GM12875 (cell line): ENCODE measurements at regions not wholly inside any gene's neighbourhood (a gene's known extent, or its start where the extent isn't known, plus 50 kb on each side); places are given as distances from the start of the nearest gene placed in this dataset.

ENCODE experiments used
- H3K4me3 ChIP-seq: one replicate; pipeline ENCODE4 v1.5.1; 2011; ENCODE audit warnings: low read depth, low read length, control low read depth
- TF ChIP-seq, protein P1 (sequence below): IDR thresholded peaks from 2 replicates; pipeline ENCODE4 v1.5.1; 2011; ENCODE audit warnings: low read depth, mild to moderate bottlenecking, control low read depth, inconsistent platforms, low read length, moderate library complexity, borderline replicate concordance; ENCODE audit not compliant: insufficient read depth

DNA sequence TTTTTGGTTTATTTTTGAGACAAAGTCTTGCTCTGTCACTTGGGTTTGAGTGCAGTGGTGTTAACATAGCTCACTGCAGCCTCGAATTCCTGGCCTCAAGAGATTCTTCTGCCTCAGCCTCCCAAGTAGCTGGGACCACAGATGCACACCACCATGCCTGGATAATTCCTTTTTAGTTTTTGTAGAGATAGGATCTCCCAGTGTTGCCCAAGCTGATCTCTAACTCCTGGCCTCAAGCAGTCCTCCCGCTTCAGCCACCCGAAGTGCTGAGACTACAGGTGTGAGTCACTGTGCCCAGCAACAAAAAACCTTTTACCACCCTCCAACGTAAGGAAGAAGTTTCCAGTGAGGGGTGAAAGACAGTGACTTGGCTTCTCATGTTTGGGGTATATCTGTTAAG lies 81.1 kb upstream of the TSHZ3 start:
- TF ChIP-seq, protein P1, sequence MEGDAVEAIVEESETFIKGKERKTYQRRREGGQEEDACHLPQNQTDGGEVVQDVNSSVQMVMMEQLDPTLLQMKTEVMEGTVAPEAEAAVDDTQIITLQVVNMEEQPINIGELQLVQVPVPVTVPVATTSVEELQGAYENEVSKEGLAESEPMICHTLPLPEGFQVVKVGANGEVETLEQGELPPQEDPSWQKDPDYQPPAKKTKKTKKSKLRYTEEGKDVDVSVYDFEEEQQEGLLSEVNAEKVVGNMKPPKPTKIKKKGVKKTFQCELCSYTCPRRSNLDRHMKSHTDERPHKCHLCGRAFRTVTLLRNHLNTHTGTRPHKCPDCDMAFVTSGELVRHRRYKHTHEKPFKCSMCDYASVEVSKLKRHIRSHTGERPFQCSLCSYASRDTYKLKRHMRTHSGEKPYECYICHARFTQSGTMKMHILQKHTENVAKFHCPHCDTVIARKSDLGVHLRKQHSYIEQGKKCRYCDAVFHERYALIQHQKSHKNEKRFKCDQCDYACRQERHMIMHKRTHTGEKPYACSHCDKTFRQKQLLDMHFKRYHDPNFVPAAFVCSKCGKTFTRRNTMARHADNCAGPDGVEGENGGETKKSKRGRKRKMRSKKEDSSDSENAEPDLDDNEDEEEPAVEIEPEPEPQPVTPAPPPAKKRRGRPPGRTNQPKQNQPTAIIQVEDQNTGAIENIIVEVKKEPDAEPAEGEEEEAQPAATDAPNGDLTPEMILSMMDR = no peak
- no peak overlapping the region for H3K4me3 ChIP-seq

DNA sequence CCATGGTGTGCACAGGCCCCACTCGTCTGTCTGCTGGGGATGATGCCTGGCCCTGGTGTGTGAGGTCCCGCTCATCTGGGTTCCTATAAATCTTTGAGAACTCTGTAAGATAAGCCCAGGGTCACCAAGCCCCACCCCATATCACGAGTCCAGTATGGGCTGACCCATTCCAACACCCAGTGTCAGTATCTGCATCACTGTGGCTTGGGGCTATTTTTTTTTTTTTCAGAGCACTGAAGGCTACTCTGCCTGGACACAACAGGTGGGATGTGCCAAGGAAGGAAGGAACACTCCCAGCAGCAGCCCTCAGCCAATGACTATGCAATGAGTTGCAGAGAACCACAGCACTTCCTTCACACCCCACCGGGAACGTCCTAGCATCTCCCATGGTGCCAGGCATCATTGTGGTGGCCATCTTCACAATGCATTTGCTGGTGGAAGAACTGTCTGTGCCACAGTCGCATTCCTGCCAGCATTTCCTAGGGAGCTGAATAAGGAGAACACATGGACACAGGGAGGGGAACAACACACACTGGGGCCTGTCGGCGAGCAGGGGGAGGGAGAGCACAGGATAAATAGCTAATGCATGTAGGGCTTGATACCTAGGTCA lies 83.1 kb upstream of the TSHZ3 start:
- no peak overlapping the region for H3K4me3 ChIP-seq

DNA sequence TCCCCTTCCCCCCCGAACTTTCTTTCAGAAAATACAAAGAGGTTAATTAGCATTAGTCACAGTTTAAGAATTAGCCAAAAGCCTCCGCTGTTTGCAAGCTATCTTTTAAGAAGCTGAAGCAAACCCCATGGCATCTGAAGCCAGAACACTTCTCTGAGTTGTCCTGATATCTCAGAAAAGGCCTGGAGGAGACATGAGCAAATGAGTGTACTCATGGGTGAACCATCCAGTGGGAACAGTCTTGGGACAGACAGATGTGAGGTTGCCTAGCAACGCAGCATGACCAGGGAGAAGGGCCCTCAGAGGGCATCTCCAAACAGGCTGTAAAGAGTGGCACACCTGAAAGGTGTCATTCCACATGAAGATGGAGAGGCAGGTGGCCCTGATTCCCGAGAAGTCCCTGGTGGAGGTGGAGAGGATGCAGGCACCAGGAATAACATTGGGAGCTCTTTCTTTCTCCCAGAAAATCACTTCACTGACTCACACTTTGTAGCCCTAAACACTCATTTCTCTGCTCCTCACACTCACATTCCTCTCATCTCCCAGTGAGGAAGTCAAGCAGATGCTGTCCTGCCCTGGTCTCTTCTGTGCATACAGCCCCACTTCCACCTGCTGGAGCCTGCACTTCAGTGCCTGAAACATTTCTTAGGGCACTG lies 87.0 kb upstream of the TSHZ3 start:
- H3K4me3 ChIP-seq = no peak overlapping the region
- TF ChIP-seq, protein P1 = no peak

More for the DNA sequence above, 83.1 kb upstream of the TSHZ3 start:
- TF ChIP-seq, protein P1 = no peak

DNA sequence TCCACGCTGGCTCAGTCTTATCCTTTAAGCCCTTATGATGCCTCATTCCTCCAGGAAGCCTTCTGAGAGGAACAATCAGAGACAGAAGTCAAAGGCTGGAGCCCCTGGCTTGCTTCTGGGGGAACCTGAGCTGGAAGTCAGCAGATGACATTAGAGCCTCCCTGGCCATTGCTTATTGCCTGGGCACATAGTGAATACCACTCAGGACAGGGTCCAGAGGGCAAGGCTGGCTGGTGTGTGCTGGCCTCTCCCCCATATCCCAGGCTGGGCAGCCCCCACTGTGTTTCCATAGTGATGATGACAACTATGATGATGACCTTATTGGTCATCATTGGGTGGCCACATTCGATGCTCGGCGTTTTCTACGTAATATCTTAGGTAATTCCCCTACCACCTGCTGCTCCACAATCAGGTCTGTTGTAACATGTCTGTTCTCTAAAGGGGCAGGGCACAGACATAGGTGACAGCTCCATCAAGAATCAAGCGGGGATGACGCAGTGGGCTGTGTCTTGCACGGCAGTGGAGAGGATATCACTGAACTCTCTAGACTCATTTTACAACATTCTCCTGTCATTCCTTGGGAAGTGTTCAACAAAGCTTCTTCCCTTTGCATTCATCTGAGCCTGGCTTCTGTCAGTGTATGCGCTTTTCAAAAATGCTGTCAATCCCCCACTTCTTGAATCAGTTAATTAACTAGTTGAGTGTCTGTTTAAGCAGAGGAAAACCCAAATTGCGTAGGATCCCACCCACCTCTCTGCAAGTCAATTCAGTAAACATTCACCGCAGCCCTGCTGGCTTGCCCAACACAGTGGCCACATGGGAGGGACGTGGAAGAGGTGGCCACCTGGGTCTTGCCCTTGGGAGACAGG lies 89.4 kb upstream of the TSHZ3 start:
- TF ChIP-seq, protein P1 = no peak
- H3K4me3 ChIP-seq = no peak overlapping the region

DNA sequence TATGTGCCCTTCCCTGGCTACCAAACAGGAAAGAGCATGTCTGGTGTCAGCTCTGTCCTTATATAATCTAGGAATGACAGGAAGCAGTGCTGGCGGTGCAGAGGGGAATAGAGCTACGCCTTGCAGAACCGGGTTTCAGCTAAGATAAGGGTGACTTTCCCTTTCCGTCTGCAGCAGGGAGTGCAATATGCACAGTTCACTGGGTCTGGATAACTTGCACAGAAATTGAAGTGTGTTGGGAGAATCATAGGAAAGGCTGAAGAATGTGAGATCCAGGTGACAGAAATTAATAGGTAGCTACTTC lies 90.0 kb upstream of the TSHZ3 start:
- TF ChIP-seq, protein P1 = no peak
- no peak overlapping the region for H3K4me3 ChIP-seq

DNA sequence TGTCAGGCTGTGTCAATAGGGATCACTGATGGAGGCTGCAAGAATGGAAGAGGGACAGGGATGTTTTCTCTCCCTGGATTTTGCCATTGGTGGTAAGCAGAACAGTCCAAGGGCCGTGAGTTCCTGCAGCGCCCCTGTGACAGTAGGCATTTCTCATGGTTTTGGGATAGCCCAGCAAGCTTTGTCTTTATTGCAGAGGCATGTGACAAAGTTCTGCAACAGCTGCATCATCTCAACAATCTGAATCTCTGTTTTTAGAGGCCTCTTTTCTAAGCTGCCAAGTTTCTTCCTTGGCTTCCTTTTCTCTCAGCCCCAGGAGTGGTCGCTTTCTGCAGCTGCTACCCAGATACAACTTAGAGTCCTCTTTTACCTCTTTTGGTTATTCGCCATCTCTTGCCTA lies 95.7 kb upstream of the TSHZ3 start:
- H3K4me3 ChIP-seq = no peak overlapping the region
- TF ChIP-seq, protein P1 = no peak
